A172 (cell line): ENCODE measurements at regions not wholly inside any gene's neighbourhood (a gene's known extent, or its start where the extent isn't known, plus 50 kb on each side); places are given as distances from the start of the nearest gene placed in this dataset.
A peak's percentile ranks its signal among the peaks of the same experiment; 100 is the strongest.

Source experiments
- DNase-seq: peaks from one replicate; pipeline ENCODE4 v3.0.0-alpha.2; 2015; ENCODE audit warnings: low spot score

GRCh38 chr18:2414235-2414634, 157.1 kb downstream of the METTL4 start:
- DNase-seq = no peak

GRCh38 chr18:2415656-2416055, 155.6 kb downstream of the METTL4 start:
- no peak for DNase-seq

DNA sequence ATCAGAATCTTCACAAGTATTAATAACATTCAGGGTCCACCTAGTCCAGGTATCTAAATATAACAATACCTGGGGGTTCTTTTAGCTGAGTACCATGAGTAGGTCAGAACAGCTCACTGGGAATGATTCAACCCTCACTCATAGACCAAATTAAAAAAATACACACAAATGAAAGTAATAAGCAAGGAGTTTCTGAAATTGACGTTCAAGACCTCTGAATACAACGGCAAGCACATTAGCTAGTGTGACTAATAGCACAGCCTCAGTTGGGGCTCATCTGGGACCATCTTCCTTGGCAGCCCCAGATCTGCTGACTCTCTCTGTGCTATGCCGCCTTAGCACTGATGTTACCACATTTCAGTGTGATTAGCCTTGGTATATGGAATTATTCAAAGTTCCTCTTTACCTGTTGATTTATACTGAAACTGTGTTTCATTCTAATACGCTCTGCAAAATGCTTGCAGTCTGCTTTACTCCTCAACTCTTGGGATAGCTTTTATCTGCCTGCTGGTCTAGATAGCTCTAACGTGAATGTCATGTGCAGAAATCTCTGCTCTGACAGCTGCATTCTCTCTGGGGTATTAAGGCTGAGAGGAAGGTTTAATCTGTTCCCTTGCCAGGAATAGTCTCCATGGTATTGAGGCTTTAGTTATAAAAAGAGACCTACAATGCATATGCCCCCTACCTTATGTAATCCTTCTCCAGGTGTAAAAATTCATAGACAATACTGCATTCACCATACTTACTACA, 153.3 kb downstream of the METTL4 start:
- DNase-seq = no peak

DNA sequence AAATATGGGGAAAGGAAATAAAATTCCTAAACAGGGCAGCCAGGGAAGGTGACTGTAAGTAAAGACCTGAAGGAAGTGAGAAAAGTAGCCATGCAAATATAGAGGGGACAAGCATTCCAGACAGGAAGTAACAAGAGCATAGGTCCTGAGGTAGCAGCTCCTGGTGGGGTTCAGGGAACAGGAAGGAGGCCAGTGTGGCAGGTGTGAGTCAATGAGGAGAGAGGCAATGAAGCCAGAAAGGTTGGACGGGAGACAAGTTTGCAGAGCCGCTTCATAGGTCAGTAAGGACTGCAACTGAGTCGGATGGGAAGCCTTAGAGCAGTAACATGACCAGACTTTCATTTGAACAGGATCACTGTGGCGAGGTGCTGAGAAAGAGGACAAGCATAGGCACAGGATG, 150.9 kb downstream of the METTL4 start:
- DNase-seq = no peak

- no peak for DNase-seq
Measured at GRCh38 chr18:2423761-2424160, 147.5 kb downstream of the METTL4 start.

DNA sequence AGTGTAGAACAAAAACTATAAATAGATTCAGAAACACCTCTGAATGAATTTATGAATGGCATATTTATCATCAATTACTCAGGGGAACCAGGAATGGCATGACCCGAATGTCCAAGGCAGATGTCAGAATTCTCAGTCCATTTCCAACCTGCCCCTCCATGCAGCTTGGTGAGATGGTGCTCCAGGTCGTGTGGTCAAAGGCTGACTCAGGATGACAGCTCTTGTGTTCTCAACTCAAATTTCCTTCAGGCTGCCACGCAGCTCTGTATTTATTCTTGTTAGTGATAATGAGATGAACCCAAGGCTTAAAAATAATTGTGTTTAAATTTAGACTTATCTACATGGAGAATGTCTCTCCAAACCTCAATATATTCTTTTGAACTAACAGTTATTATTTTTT, 146.9 kb downstream of the METTL4 start:
- DNase-seq = no peak

GRCh38 chr18:2425426-2426317, 145.6 kb downstream of the METTL4 start:
- peak; percentile 18 for DNase-seq

GRCh38 chr18:2430191-2430590, 141.1 kb downstream of the METTL4 start:
- no peak for DNase-seq

DNA sequence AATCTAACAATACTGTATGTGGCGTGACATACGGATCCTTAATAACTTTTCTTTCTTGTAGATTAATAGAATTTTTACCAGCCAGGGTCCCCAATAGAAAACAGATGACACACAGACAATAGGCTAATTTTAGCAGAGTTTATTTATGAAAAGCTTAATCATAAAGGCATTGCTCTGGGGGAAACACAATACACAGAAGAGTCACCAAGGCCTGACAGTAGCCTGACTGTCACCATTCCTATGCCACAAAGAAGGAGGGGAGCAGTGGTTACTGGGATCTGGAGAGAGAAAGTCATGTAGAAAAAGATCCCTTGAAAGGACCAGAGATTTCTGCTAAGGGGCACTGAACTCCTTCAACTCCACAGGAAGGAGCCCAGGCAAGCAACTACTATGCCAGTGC, 139.5 kb downstream of the METTL4 start:
- no peak for DNase-seq

- DNase-seq = no peak
Measured at GRCh38 chr18:2433366-2433765, 137.9 kb downstream of the METTL4 start.

- DNase-seq = peak; percentile 6
Measured at GRCh38 chr18:2441544-2441943, 129.8 kb downstream of the METTL4 start.

GRCh38 chr18:2442006-2442405, 129.3 kb downstream of the METTL4 start:
- no peak for DNase-seq

DNA sequence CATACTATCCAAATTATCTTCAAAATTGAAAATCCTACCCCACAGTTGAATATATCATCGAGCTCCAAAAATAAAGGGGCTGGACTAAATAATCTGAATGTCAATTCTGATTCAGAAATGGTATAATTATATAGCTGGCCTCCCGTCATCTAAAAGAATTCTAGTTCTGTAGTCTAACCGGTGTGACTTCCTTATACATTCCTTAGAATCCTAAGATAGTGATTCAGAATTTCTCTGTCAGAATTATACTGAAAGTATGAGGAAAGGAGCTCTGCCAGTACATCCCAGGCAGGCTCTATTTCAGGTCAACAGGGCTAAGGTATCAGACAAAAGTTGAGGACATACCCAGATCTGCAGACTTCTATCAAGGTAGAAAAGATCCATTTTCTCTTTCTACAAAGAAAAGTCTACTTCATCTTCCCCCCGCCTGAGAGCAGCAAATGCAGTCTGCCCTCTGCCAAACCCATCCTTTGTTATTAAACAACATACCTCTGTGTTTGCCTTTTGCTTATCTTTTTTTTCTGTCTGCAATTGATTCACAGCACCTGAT, 128.5 kb downstream of the METTL4 start:
- DNase-seq = peak; percentile 35

GRCh38 chr18:2444201-2444875, 127.0 kb downstream of the METTL4 start:
- no peak for DNase-seq

DNA sequence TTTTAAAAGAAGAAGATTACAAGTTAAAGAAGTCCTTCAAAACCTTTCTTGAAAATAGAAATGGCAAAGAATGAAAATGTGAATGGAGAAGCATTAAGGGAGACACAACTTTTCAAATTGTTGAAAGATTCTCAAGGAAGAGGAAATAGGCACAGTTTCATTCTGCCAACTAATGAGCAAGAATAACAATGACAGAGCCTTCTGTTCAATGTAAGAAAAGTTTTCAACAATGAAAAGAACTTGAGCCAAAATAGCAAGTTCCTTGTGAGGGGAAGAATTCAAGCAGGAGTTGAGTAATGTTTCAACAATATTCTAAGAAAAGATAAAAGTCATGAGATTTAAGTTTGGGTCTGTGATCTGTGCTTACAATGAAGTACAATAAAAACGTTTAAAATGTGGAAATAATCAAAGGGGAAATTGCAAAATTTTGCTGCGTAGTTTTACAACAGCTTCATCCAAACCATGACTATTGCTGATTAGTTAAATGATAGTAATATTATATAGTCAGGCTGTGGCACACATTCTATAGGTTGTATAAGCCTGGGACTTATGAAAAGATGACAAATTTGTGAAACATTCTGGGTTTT, 122.6 kb downstream of the METTL4 start:
- no peak for DNase-seq

- DNase-seq = no peak
Measured at GRCh38 chr18:2451556-2451955, 119.7 kb downstream of the METTL4 start.

DNA sequence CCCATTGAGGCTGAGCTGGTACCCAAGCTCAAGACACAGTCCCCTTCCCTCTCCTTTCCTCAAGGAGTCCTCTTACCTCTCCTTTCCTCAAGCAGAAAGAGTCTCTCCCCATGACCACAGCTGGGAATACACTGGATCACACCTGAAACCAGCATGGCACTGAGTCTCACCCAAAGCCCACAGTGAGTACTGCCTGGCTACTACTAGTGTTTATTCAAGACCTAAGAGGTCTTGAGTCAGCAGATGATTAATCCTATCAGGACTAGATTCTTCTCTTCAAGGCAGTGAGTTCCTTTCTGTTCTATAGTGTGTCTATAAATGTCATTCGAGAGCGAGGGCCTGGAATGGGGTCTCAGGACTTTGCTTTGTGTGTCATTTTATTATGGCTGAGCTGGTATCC, 111.4 kb downstream of the METTL4 start:
- DNase-seq = no peak

DNA sequence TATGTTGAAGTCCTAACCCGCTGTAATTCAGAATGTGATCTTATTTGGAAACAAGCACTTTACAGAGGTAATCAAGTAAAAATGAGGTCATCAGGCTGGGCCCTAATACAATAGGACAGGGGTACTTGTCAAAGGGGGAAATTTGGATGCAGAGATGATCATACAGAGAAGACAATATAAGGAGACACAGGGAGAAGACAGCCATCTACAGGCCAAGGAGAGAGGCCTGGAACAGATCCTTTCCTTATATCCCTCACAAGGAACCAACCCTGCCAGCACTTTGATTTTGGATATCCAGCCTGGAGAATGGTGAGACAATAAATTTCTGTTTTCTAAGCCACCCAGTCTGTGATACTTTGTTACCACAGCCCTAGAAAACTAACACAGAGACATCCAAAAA, 104.3 kb downstream of the METTL4 start:
- DNase-seq = no peak

DNA sequence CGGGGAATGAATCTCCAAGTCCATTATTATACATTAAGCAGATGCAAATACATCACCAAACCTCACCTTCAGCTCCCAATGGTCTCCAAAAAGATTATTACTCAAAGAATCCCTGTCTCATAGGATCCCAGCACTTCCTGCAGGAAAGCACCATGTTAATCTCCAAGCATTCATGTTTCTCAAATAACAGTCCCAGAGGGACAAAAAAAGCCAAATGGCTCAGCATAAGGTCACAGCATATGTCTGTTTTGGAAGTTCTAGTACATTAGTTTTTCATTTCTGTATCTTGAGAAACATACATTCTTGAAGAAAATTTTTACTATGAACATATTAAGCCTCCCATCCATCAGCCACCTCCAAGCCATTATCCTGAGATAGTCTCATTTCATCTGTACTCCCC, 103.3 kb downstream of the METTL4 start:
- DNase-seq = no peak

DNA sequence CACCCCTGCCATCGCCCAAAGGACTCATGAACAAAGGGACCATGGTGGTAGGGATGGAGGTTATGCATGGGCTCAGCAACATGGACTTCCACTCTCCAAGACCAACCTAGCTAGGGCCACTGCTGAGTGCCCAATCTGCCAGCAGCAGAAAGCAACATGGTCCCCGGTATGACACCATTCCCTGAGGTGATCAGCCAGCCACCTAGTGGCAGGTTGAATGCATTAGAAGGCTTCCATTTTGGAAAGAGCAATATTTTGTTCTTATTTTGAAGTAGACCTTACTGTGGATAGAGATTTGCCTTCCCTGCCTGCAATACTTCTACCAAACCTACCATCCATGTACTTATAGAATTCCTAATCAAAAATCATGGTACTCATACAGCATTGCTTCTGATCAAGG, 99.8 kb downstream of the METTL4 start:
- peak; percentile 6 for DNase-seq

GRCh38 chr18:2478662-2479061, 92.6 kb downstream of the METTL4 start:
- no peak for DNase-seq

DNA sequence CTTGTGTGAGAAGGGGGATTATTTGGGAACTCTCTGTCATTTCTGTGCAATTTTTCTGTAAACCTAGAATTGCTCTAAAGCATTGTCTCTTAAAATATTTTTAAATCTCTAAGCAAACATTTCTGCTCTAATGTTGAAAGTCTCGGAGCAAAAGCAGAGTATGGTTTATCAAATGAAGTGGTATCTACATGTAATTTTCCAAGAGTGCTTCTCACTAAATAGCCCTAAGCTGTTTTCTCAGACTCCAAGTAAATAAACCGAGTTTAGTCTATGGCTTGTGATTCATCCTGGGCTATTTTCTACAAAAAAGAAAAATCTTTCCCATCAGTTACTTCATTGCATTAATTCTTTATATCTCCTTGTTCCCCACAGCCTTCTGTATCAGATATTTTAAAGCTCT, 90.8 kb downstream of the METTL4 start:
- no peak for DNase-seq
